ENCODE measurements at regions not wholly inside any gene's neighbourhood (a gene's known extent, or its start where the extent isn't known, plus 50 kb on each side); places are given as distances from the start of the nearest gene placed in this dataset.

DNA sequence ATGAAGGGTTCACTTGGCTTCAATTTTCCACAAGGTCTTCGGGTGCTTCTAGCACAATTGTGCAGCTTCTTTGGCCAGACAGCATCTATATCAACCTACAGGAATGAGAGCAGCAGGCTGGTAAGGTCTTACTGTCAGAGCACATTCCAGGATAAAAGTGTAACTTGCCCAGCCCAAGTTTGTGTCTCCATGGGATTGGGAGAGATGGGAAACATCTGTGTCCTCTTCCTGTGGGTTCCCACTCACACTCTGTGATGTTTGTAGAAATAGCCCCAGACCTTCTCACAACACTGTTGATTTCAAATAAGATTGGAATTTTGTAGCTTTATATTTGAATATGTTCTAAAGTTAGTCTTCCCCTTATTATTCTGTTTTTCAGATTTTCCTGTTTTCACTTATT lies 83.4 kb upstream of the RGS17 start:
- no peak for ATAC-seq

GRCh38 chr6:153210083-153210482 lies 79.0 kb upstream of the RGS17 start:
- no peak for ATAC-seq

- no peak for ATAC-seq
Observed at GRCh38 chr6:153208706-153209105, 77.6 kb upstream of the RGS17 start.

GRCh38 chr6:153207617-153208016 lies 76.5 kb upstream of the RGS17 start:
- ATAC-seq = no peak

- no peak for ATAC-seq
Observed at GRCh38 chr6:153207006-153207405, 75.9 kb upstream of the RGS17 start.

- ATAC-seq = no peak
Observed at GRCh38 chr6:153192943-153193885, 62.1 kb upstream of the RGS17 start.

GRCh38 chr6:153183925-153184324 lies 52.8 kb upstream of the RGS17 start:
- no peak for ATAC-seq

Measured in activated CD4-positive, CD25-positive, alpha-beta regulatory T cell treated with anti-CD3 and anti-CD28 coated beads, Interleukin-2, amount 50 U/mL, for 24 hours (primary cell).